KMS-11 (cell line): ENCODE measurements at regions not wholly inside any gene's neighbourhood (a gene's known extent, or its start where the extent isn't known, plus 50 kb on each side); places are given as distances from the start of the nearest gene placed in this dataset.

Experiments
- H2AFZ ChIP-seq: fragments of 200-600 bp; sonication (generic); 2 replicates; pipeline ENCODE4 v1.6.1; 2016; ENCODE audit warnings: antibody characterized with exemption, mixed run types, low read depth
- H3K27ac ChIP-seq: fragments of 200-600 bp; sonication (generic); 2 replicates; pipeline ENCODE4 v1.6.1; 2016; ENCODE audit warnings: mild to moderate bottlenecking, mixed run types
- H3K27me3 ChIP-seq: fragments of 200-600 bp; sonication (generic); 2 replicates; pipeline ENCODE4 v1.6.1; 2017; ENCODE audit warnings: mild to moderate bottlenecking, low read depth, mixed run types, moderate library complexity; ENCODE audit not compliant: insufficient read depth
- H3K36me3 ChIP-seq: fragments of 200-600 bp; sonication (generic); 2 replicates; pipeline ENCODE4 v1.6.1; 2017; ENCODE audit warnings: mild to moderate bottlenecking, mixed run types; ENCODE audit not compliant: insufficient read depth
- H3K4me1 ChIP-seq: fragments of 200-600 bp; sonication (generic); 2 replicates; pipeline ENCODE4 v1.6.1; 2016; ENCODE audit warnings: mild to moderate bottlenecking, low read depth, mixed run types; ENCODE audit not compliant: poor library complexity, severe bottlenecking
- H3K4me2 ChIP-seq: fragments of 200-600 bp; sonication (generic); 2 replicates; pipeline ENCODE4 v1.7.0; 2016; ENCODE audit warnings: mild to moderate bottlenecking, mixed run types
- H3K4me3 ChIP-seq: fragments of 200-600 bp; sonication (generic); IDR thresholded peaks from 2 replicates; pipeline ENCODE4 v1.6.1; 2017; ENCODE audit warnings: low read depth, low read length, mixed read lengths; ENCODE audit not compliant: insufficient read depth
- H3K79me2 ChIP-seq: fragments of 200-600 bp; sonication (generic); 2 replicates; pipeline ENCODE4 v1.6.1; 2016; ENCODE audit warnings: low read depth, mixed run types; ENCODE audit not compliant: insufficient read depth
- H3K9ac ChIP-seq: fragments of 200-600 bp; sonication (generic); 2 replicates; pipeline ENCODE4 v1.6.1; 2016; ENCODE audit warnings: mild to moderate bottlenecking, mixed run types
- H4K20me1 ChIP-seq: fragments of 200-600 bp; sonication (generic); 2 replicates; pipeline ENCODE4 v1.6.1; 2016; ENCODE audit warnings: mild to moderate bottlenecking, mixed run types; ENCODE audit not compliant: insufficient read depth
- CTCF ChIP-seq: fragments of 200-600 bp; sonication (generic); conservative IDR thresholded peaks from 2 replicates; pipeline ENCODE4 v1.6.1; 2017; ENCODE audit warnings: low read depth, mild to moderate bottlenecking, antibody characterized with exemption, low read length, moderate library complexity, mixed read lengths

- H3K4me2 ChIP-seq, result no peak overlapping the region
- no peaks in the 10 kb centered on the region for H3K36me3 ChIP-seq
- peaks cover 5% of the 10 kb centered on the region for H3K4me1 ChIP-seq
- H2AFZ ChIP-seq, result no peak overlapping the region
- no peaks in the 10 kb centered on the region for H3K27me3 ChIP-seq
- H3K27ac ChIP-seq, result no peak overlapping the region
- H3K9ac ChIP-seq, result no peak overlapping the region
- no peaks in the 10 kb centered on the region for H4K20me1 ChIP-seq
- no peaks in the 10 kb centered on the region for H3K79me2 ChIP-seq
- TF ChIP-seq CTCF, result no peak
- H3K4me3 ChIP-seq, result no peak overlapping the region
Observed at GRCh38 chr2:215817046-215817445, 196.3 kb downstream of the MREG start.

- no peak overlapping the region for H3K9ac ChIP-seq
- H4K20me1 ChIP-seq, result no peaks in the 10 kb centered on the region
- H2AFZ ChIP-seq, result no peak overlapping the region
- H3K4me1 ChIP-seq, result peaks cover 11% of the 10 kb centered on the region
- no peak overlapping the region for H3K4me3 ChIP-seq
- H3K4me2 ChIP-seq, result no peak overlapping the region
- H3K27ac ChIP-seq, result no peak overlapping the region
- H3K36me3 ChIP-seq, result no peaks in the 10 kb centered on the region
- no peaks in the 10 kb centered on the region for H3K79me2 ChIP-seq
- H3K27me3 ChIP-seq, result no peaks in the 10 kb centered on the region
- TF ChIP-seq CTCF, result no peak
Observed at GRCh38 chr2:215816424-215816823, 196.9 kb downstream of the MREG start.

- no peak overlapping the region for H3K4me2 ChIP-seq
Observed at GRCh38 chr2:215815960-215816359, 197.4 kb downstream of the MREG start.

GRCh38 chr2:215812966-215813365 lies 200.4 kb downstream of the MREG start:
- no peak for TF ChIP-seq CTCF
- H3K4me2 ChIP-seq, result no peak overlapping the region
- H3K4me1 ChIP-seq, result peaks cover 32% of the 10 kb centered on the region
- H4K20me1 ChIP-seq, result no peaks in the 10 kb centered on the region
- H3K4me3 ChIP-seq, result no peak overlapping the region
- H3K9ac ChIP-seq, result no peak overlapping the region
- H3K36me3 ChIP-seq, result no peaks in the 10 kb centered on the region
- H3K79me2 ChIP-seq, result no peaks in the 10 kb centered on the region
- no peak overlapping the region for H2AFZ ChIP-seq
- H3K27ac ChIP-seq, result no peak overlapping the region
- no peaks in the 10 kb centered on the region for H3K27me3 ChIP-seq

More at GRCh38 chr2:215815960-215816359, 197.4 kb downstream of the MREG start:
- Histone ChIP-seq H4K20me1 (no peaks in the 10 kb centered on the region), H3K9ac (no peak overlapping the region), H3K36me3 (no peaks in the 10 kb centered on the region), H3K4me1 (peaks cover 16% of the 10 kb centered on the region), H3K79me2 (no peaks in the 10 kb centered on the region), H3K4me3 (no peak overlapping the region), H2AFZ (no peak overlapping the region), H3K27ac (no peak overlapping the region), H3K27me3 (no peaks in the 10 kb centered on the region)
- TF ChIP-seq CTCF, result no peak
